Astrocyte (in vitro differentiated cells and primary cell): ENCODE measurements at regions not wholly inside any gene's neighbourhood (a gene's known extent, or its start where the extent isn't known, plus 50 kb on each side); places are given as distances from the start of the nearest gene placed in this dataset.

Experiments
- CTCF ChIP-seq: IDR thresholded peaks from 2 replicates; pipeline ENCODE4 v1.5.1; 2011; ENCODE audit warnings: low read depth, mild to moderate bottlenecking, inconsistent platforms, low read length, moderate library complexity; ENCODE audit not compliant: insufficient read depth
- EZH2 ChIP-seq: IDR thresholded peaks from 2 replicates; pipeline ENCODE4 v1.6.1; 2012; ENCODE audit warnings: mild to moderate bottlenecking, low read length, inconsistent platforms; ENCODE audit not compliant: insufficient read depth

- TF ChIP-seq CTCF (no peak), EZH2 (no peak)
Measured at GRCh38 chr10:128296253-128297007, 170.2 kb upstream of the MKI67 start.
